ENCODE measurements at regions not wholly inside any gene's neighbourhood (a gene's known extent, or its start where the extent isn't known, plus 50 kb on each side); places are given as distances from the start of the nearest gene placed in this dataset.
A peak's percentile ranks its signal among the peaks of the same experiment; 100 is the strongest.

DNA sequence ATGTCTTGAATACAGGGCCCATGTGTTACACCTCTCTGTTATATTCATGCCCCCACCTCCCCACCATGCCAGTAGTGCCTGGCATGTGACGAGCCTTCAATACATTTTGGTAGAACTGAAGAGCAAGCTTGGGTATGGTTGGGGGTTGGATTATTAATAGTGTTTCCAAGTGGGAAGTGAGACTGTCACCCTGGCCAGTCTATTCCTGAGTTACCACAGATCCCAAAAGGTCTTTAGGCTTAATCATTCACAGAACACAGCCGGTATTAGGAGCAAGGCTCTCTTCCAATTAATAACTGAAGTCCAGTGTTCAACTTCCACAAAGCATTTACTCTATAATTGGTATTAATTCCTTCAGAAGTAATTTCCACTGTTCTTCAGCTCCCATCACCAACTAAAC, 231.9 kb upstream of the LRTM1 start:
- H3K79me2 ChIP-seq (ENCODE audit: insufficient read depth, low read length), result no peaks in the 10 kb centered on the region
- peaks cover 16% of the 10 kb centered on the region for H3K27me3 ChIP-seq (ENCODE audit: insufficient read depth, low read length, poor library complexity, severe bottlenecking)
- H3K9me3 ChIP-seq (ENCODE audit: insufficient read depth, low read depth, low read length), result no peaks in the 10 kb centered on the region
- TF ChIP-seq EZH2phosphoT487 (IDR thresholded peaks at IDR 0.05; ENCODE audit: borderline replicate concordance), result no peak
- H3F3A ChIP-seq (ENCODE audit: low read depth), result no peaks in the 10 kb centered on the region
- no peak overlapping the region for H3K4me3 ChIP-seq (ENCODE audit: low read length, poor library complexity, severe bottlenecking)
- H3K9me2 ChIP-seq (replicated peaks; ENCODE audit: low read depth, low read length), result no peaks in the 10 kb centered on the region
- peak overlapping the region; percentile 21 for H3K4me2 ChIP-seq (ENCODE audit: low read depth, low read length, poor library complexity, severe bottlenecking)
- H3K9ac ChIP-seq (ENCODE audit: low read depth, low read length, poor library complexity, severe bottlenecking), result no peak overlapping the region
- H2AFZ ChIP-seq (ENCODE audit: low read length), result no peak overlapping the region
- no peaks in the 10 kb centered on the region for H3K36me3 ChIP-seq (ENCODE audit: insufficient read depth, low read length)
- H3K4me1 ChIP-seq (ENCODE audit: insufficient read depth, low read length, poor library complexity, severe bottlenecking), result peaks cover 15% of the 10 kb centered on the region
- no peaks in the 10 kb centered on the region for H4K20me1 ChIP-seq (ENCODE audit: insufficient read depth, low read length, poor library complexity, severe bottlenecking)

DNA sequence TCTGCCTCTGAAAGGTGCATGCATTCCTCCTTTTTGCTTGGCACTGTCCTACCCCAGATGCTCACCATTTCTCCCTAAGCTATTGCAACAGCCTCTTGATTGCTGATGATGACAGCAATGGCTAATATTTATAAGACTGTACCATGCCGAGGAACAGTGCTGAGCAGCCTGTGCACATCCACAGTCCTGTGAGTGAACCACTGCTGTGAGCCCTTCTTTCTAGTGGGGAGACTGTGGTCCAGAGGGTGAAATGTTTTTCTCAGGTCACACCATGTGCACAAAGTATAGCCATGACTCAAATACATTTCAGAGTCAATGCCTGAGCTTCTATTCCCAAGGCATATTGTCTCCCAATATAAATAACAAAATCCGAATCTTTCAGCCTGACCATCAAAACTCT, 231.2 kb upstream of the LRTM1 start:
- Histone ChIP-seq H3K36me3 (ENCODE audit: insufficient read depth, low read length) (no peaks in the 10 kb centered on the region), H3F3A (ENCODE audit: low read depth) (no peaks in the 10 kb centered on the region), H3K9ac (ENCODE audit: low read depth, low read length, poor library complexity, severe bottlenecking) (no peak overlapping the region), H3K9me2 (replicated peaks; ENCODE audit: low read depth, low read length) (no peaks in the 10 kb centered on the region), H3K4me3 (ENCODE audit: low read length, poor library complexity, severe bottlenecking) (no peak overlapping the region), H3K4me2 (ENCODE audit: low read depth, low read length, poor library complexity, severe bottlenecking) (no peak overlapping the region), H3K79me2 (ENCODE audit: insufficient read depth, low read length) (no peaks in the 10 kb centered on the region), H3K4me1 (ENCODE audit: insufficient read depth, low read length, poor library complexity, severe bottlenecking) (peaks cover 15% of the 10 kb centered on the region), H3K9me3 (ENCODE audit: insufficient read depth, low read depth, low read length) (no peaks in the 10 kb centered on the region), H3K27me3 (ENCODE audit: insufficient read depth, low read length, poor library complexity, severe bottlenecking) (peaks cover 23% of the 10 kb centered on the region), H2AFZ (ENCODE audit: low read length) (no peak overlapping the region), H4K20me1 (ENCODE audit: insufficient read depth, low read length, poor library complexity, severe bottlenecking) (no peaks in the 10 kb centered on the region)
- TF ChIP-seq EZH2phosphoT487 (IDR thresholded peaks at IDR 0.05; ENCODE audit: borderline replicate concordance), result no peak
- TF ChIP-seq, protein P1, sequence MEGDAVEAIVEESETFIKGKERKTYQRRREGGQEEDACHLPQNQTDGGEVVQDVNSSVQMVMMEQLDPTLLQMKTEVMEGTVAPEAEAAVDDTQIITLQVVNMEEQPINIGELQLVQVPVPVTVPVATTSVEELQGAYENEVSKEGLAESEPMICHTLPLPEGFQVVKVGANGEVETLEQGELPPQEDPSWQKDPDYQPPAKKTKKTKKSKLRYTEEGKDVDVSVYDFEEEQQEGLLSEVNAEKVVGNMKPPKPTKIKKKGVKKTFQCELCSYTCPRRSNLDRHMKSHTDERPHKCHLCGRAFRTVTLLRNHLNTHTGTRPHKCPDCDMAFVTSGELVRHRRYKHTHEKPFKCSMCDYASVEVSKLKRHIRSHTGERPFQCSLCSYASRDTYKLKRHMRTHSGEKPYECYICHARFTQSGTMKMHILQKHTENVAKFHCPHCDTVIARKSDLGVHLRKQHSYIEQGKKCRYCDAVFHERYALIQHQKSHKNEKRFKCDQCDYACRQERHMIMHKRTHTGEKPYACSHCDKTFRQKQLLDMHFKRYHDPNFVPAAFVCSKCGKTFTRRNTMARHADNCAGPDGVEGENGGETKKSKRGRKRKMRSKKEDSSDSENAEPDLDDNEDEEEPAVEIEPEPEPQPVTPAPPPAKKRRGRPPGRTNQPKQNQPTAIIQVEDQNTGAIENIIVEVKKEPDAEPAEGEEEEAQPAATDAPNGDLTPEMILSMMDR (conservative IDR thresholded peaks at IDR 0.05; ENCODE audit: low read length), result no peak

DNA sequence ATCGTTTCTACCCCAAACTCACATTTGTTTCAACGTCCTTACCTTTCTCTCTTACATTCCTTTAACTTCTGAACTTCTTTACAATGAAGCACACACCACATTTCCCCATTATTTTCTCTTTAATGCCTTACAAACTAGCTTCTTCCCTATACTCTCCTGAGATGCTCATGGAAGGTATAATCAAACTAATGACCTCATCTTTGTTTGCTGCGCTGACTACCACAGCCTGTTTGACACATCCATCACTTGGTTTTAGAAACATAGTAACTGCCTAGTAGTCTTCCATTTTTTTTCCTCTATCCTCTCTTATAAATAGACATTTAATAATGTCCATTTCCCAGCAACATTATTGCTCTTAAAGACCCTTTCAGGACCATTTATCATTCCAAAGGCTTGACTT, 230.5 kb upstream of the LRTM1 start:
- Histone ChIP-seq H3K36me3 (ENCODE audit: insufficient read depth, low read length) (no peaks in the 10 kb centered on the region), H4K20me1 (ENCODE audit: insufficient read depth, low read length, poor library complexity, severe bottlenecking) (no peaks in the 10 kb centered on the region), H3K27me3 (ENCODE audit: insufficient read depth, low read length, poor library complexity, severe bottlenecking) (peaks cover 25% of the 10 kb centered on the region), H3F3A (ENCODE audit: low read depth) (no peaks in the 10 kb centered on the region), H3K4me1 (ENCODE audit: insufficient read depth, low read length, poor library complexity, severe bottlenecking) (peaks cover 15% of the 10 kb centered on the region), H3K4me2 (ENCODE audit: low read depth, low read length, poor library complexity, severe bottlenecking) (no peak overlapping the region), H3K79me2 (ENCODE audit: insufficient read depth, low read length) (no peaks in the 10 kb centered on the region), H3K9me3 (ENCODE audit: insufficient read depth, low read depth, low read length) (no peaks in the 10 kb centered on the region), H2AFZ (ENCODE audit: low read length) (no peak overlapping the region), H3K9ac (ENCODE audit: low read depth, low read length, poor library complexity, severe bottlenecking) (no peak overlapping the region), H3K9me2 (replicated peaks; ENCODE audit: low read depth, low read length) (no peaks in the 10 kb centered on the region), H3K4me3 (ENCODE audit: low read length, poor library complexity, severe bottlenecking) (no peak overlapping the region)
- TF ChIP-seq, protein P1 (conservative IDR thresholded peaks at IDR 0.05; ENCODE audit: low read length), result no peak

DNA sequence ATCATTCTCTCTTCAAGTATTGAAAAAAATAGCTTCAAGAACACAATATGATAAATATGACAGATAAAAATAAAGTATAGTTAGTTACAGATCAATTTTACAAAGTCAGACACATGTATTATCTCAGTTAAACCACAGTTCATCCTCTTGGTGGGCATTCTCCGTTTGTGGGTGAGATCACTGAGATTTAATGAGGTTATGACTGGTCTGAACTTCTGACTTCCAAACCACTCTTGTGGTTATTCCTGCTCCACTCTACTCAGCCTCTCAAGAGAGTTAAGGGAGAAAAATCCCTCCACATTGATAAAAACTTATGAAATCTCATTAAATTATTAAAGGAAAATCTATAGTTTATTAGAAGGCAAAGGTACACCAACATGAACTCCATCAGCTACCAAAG, 229.9 kb upstream of the LRTM1 start:
- Histone ChIP-seq H3K4me2 (ENCODE audit: low read depth, low read length, poor library complexity, severe bottlenecking) (no peak overlapping the region), H4K20me1 (ENCODE audit: insufficient read depth, low read length, poor library complexity, severe bottlenecking) (no peaks in the 10 kb centered on the region), H3K79me2 (ENCODE audit: insufficient read depth, low read length) (no peaks in the 10 kb centered on the region), H3K9me3 (ENCODE audit: insufficient read depth, low read depth, low read length) (no peaks in the 10 kb centered on the region), H3K9ac (ENCODE audit: low read depth, low read length, poor library complexity, severe bottlenecking) (no peak overlapping the region), H2AFZ (ENCODE audit: low read length) (no peak overlapping the region), H3K27me3 (ENCODE audit: insufficient read depth, low read length, poor library complexity, severe bottlenecking) (peaks cover 25% of the 10 kb centered on the region), H3F3A (ENCODE audit: low read depth) (no peaks in the 10 kb centered on the region), H3K36me3 (ENCODE audit: insufficient read depth, low read length) (no peaks in the 10 kb centered on the region), H3K4me1 (ENCODE audit: insufficient read depth, low read length, poor library complexity, severe bottlenecking) (peaks cover 15% of the 10 kb centered on the region), H3K9me2 (replicated peaks; ENCODE audit: low read depth, low read length) (no peaks in the 10 kb centered on the region), H3K4me3 (ENCODE audit: low read length, poor library complexity, severe bottlenecking) (no peak overlapping the region)
- TF ChIP-seq, protein P1 (conservative IDR thresholded peaks at IDR 0.05; ENCODE audit: low read length), result no peak
- TF ChIP-seq EZH2phosphoT487 (IDR thresholded peaks at IDR 0.05; ENCODE audit: borderline replicate concordance), result no peak

Data from Loucy (cell line).